HG02571 (cell line): ENCODE measurements at regions not wholly inside any gene's neighbourhood (a gene's known extent, or its start where the extent isn't known, plus 50 kb on each side); places are given as distances from the start of the nearest gene placed in this dataset.
"Not testable (repeated sequence)": the region's sequence is repeated elsewhere in the genome, so short reads cannot be mapped to it uniquely, and the experiment has no call there.

Experiments used
- ATAC-seq: cut with Tn5 transposase; IDR thresholded peaks from one replicate; pipeline ENCODE4 v1.9.1; 2021; ENCODE audit warnings: mild to moderate bottlenecking, moderate library complexity; ENCODE audit not compliant: unreplicated experiment

- ATAC-seq = no peak
These were observed 104.2 kb upstream of the RAI14 start for GRCh38 chr5:34551911-34552433.

DNA sequence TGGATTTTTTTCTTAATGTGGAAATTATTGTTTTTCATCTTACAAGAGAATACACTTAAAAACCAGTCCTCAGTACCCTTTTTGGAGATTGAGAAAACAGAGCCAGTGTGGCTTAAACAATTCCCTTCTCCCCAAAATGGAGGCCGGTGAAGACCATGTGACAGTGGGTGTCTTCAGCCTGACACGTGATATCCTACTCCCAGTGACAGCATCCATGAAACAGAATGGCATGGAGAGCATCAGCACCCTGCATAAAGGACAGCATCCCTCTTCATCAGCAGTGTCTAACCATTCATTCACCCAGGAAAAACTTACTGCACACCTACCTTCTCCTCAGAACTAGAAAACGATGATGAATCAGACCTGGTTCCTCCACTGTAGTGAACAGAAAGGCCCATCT, 103.4 kb upstream of the RAI14 start:
- no peak for ATAC-seq

- no peak for ATAC-seq
These were observed 102.5 kb upstream of the RAI14 start for GRCh38 chr5:34553581-34553980.

DNA sequence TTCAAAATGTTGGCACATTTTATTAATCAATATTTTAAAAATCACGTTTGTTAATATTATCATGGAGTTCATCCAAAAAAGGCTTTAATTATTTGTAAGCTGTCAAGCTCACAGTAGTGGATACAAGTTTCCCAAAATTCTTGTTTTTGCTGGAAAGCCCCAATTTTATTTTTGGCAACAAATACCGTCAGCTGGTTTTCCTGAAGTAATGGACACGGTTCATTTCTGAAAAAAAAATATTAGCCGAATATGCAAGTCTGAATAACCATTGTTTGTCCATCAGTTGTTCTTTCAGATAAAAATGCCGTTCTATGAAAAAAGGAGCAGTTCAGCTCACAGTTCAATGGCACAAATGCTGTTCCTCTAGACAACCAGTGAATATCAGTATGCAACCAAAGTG, 101.5 kb upstream of the RAI14 start:
- ATAC-seq = no peak

DNA sequence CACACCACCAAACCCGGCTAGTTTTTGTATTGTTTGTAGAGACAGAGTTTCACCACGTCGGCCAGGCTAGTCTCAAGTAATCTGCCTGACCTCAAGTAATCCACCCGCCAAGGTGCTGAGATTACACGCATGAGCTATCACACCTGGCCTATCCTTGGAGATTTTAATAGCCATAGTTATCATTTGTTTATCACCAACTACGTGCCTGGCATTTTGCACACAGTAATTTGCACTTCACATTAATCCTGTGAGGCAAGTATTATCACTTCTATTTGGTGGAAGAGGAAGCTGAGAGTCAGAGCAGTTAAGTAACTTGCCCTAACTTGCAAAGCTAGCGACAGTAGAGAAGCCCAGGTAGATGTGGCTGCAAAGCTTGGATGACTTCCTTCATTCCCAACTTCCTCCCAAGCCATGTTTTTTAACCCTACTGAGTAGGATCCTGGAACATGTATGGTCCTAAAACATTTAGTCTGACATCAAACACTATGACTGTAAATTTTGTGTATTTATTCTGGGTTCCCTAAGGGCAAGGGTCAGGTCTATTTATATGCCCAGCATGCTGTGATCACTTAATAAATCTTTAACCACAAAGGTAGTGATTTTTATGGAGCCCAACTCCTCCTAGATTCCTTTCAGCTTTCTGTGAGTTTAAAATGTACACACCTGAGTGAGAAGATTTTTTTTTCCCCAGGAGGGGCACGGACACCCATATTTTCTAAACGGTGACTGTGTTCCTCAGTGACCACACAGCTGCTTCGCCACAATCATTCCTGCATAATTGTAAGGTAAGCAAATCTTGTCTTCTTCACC, 100.2 kb upstream of the RAI14 start:
- no peak for ATAC-seq

GRCh38 chr5:34556509-34556782, 99.7 kb upstream of the RAI14 start:
- no peak for ATAC-seq

GRCh38 chr5:34561581-34561980, 94.5 kb upstream of the RAI14 start:
- ATAC-seq = not testable (repeated sequence)

GRCh38 chr5:34562791-34563190, 93.3 kb upstream of the RAI14 start:
- no peak for ATAC-seq

GRCh38 chr5:34563269-34563668, 92.9 kb upstream of the RAI14 start:
- no peak for ATAC-seq

GRCh38 chr5:34563931-34564709, 92.0 kb upstream of the RAI14 start:
- ATAC-seq = no peak

DNA sequence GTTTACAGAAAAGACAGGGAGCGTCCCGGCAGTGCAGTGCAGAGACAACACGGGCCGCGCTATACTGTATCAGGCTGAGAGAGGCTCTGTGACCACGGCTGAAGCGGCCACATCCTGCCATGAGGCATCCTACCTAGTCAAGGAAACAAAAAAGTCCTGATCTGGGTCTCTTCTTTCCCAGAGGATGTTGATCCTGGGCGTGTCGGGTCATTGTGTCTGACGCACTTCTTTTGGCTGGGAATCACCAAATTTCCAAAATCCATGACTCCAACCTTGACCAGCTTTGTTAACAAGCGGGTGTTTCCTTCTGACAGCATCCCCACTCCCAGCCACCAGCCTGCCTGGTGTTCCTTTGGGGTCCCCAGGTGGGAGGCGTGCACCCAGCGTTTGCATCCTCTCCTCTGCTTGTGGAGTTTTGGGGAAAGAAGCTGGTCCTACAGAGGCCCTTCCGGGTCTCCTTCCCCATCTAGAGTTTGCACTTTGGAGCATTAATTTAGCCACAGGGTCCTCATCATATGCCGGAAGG, 91.4 kb upstream of the RAI14 start:
- no peak for ATAC-seq

DNA sequence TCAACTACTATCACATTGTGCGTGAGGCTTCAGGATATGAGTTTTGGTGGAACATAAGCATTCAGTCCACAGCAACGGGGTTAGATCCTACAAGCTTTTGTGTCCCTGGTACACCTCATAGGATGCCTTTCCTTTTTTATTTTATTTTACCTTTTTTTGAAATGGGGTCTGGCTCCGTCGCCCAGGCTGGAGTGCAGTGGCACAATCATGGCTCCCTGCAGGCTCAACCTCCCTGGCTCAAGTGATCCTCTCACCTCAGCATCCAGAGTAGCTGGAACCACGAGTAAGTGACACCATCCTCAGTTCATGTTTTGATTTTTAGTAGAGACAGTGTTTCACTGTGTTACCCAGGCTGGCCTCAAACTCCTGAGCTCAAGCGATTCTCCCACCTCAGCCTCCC, 86.0 kb upstream of the RAI14 start:
- ATAC-seq = no peak

GRCh38 chr5:34570721-34571676, 85.1 kb upstream of the RAI14 start:
- ATAC-seq = no peak

DNA sequence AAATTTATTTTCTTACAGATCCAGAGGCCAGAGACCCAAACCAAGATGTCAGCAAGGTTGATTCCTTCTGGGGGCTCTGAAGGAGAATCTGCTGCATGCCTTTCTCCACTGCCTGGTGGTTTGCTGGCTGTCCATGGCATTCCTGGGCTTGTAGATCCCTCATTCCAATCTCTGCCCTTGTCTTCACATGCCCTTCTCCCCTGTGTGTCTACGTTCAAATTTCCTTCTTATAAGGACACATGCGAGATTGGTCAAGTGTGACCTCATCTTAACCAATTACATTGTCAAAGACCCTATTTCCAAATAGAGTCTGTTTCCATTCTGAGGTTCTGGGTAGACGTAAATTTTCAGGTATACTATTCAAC, 84.5 kb upstream of the RAI14 start:
- ATAC-seq = no peak

- no peak for ATAC-seq
These were observed 81.1 kb upstream of the RAI14 start for GRCh38 chr5:34574936-34575467.

- ATAC-seq = no peak
These were observed 79.0 kb upstream of the RAI14 start for GRCh38 chr5:34576891-34577666.

GRCh38 chr5:34578962-34579361, 77.2 kb upstream of the RAI14 start:
- ATAC-seq = no peak

- ATAC-seq = no peak
These were observed 75.1 kb upstream of the RAI14 start for GRCh38 chr5:34580983-34581382.

GRCh38 chr5:34582371-34582770, 73.8 kb upstream of the RAI14 start:
- ATAC-seq = no peak

- no peak for ATAC-seq
These were observed 73.0 kb upstream of the RAI14 start for GRCh38 chr5:34583167-34583566.
